ENCODE measurements at regions not wholly inside any gene's neighbourhood (a gene's known extent, or its start where the extent isn't known, plus 50 kb on each side); places are given as distances from the start of the nearest gene placed in this dataset.

DNA sequence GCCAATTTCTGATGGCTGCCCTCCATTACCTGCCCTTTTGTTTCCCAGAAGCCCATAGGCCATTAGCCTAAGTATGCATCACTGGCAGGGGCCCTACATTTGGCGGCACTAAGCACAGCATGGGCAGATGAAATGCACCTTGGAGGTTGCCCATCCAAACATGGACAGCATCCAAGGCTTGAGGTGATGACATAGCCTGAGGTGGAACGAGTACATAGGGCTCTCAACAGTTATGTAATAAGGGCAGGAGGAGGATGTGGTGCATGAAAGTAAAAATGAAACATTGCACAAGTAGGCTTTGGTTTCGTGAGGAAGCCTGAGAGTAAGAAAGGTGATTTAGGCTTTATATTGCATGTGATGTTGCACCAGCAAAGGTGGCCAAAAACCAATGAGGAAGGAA is 148.1 kb downstream of the FAM76B start:
- TF ChIP-seq, protein P1, sequence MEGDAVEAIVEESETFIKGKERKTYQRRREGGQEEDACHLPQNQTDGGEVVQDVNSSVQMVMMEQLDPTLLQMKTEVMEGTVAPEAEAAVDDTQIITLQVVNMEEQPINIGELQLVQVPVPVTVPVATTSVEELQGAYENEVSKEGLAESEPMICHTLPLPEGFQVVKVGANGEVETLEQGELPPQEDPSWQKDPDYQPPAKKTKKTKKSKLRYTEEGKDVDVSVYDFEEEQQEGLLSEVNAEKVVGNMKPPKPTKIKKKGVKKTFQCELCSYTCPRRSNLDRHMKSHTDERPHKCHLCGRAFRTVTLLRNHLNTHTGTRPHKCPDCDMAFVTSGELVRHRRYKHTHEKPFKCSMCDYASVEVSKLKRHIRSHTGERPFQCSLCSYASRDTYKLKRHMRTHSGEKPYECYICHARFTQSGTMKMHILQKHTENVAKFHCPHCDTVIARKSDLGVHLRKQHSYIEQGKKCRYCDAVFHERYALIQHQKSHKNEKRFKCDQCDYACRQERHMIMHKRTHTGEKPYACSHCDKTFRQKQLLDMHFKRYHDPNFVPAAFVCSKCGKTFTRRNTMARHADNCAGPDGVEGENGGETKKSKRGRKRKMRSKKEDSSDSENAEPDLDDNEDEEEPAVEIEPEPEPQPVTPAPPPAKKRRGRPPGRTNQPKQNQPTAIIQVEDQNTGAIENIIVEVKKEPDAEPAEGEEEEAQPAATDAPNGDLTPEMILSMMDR (IDR thresholded peaks at IDR 0.05; ENCODE audit: borderline replicate concordance, extremely low read depth, low read length, poor library complexity, severe bottlenecking), result no peak
- TF ChIP-seq EZH2 (IDR thresholded peaks at IDR 0.05; ENCODE audit: borderline replicate concordance, low read depth, low read length, severe bottlenecking), result no peak
- no peak overlapping the region for H3K27ac ChIP-seq (ENCODE audit: low read length)
- no peaks in the 10 kb centered on the region for H3K36me3 ChIP-seq (ENCODE audit: insufficient read depth, low read length)
- H3K4me3 ChIP-seq (ENCODE audit: low read depth in 1 of 2, low read length in 2 of 2), result no peak overlapping the region
- ATAC-seq (ENCODE audit: insufficient read depth, low read depth) (no peak), DNase-seq (no peak)
- H3K4me1 ChIP-seq (ENCODE audit: insufficient read depth, low read length), result no peaks in the 10 kb centered on the region
- no peaks in the 10 kb centered on the region for H3K9me3 ChIP-seq (ENCODE audit: insufficient read depth, low read length, severe bottlenecking)
- H2AFZ ChIP-seq (ENCODE audit: low read depth, low read length), result no peak overlapping the region
- H3K79me2 ChIP-seq (ENCODE audit: insufficient read depth, low read length), result no peaks in the 10 kb centered on the region
- no peaks in the 10 kb centered on the region for H3K27me3 ChIP-seq (ENCODE audit: insufficient read depth, low read length, poor library complexity)
- H3K4me2 ChIP-seq (ENCODE audit: insufficient read depth, low read length), result no peak overlapping the region
- H4K20me1 ChIP-seq (ENCODE audit: insufficient read depth, low read length), result no peaks in the 10 kb centered on the region
- H3K9ac ChIP-seq (ENCODE audit: low read depth, low read length), result no peak overlapping the region

DNA sequence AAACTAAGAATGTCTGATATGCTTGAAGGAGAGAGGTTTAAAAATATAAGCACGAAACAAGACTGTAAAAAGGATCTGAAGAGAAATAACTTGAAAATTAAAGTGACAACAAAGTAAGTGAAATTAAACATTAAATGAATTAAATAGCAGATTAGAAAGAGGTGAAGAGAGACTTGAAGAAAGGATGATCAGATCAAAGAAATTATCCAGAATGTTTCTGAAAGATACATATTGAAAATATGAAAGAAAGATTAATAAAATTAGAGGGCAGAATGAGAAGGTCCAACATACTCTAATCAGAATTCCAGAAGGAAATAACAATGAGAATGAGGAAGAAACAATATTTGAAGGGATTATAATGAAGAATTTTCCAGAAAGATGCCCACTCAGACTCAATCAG is 151.1 kb downstream of the FAM76B start:
- Histone ChIP-seq H3K27ac (ENCODE audit: low read length) (no peak overlapping the region), H4K20me1 (ENCODE audit: insufficient read depth, low read length) (no peaks in the 10 kb centered on the region), H3K9ac (ENCODE audit: low read depth, low read length) (no peak overlapping the region), H3K79me2 (ENCODE audit: insufficient read depth, low read length) (no peaks in the 10 kb centered on the region), H3K4me1 (ENCODE audit: insufficient read depth, low read length) (no peaks in the 10 kb centered on the region), H3K27me3 (ENCODE audit: insufficient read depth, low read length, poor library complexity) (no peaks in the 10 kb centered on the region), H3K9me3 (ENCODE audit: insufficient read depth, low read length, severe bottlenecking) (no peaks in the 10 kb centered on the region), H3K4me2 (ENCODE audit: insufficient read depth, low read length) (no peak overlapping the region), H3K4me3 (ENCODE audit: low read depth in 1 of 2, low read length in 2 of 2) (no peak overlapping the region), H3K36me3 (ENCODE audit: insufficient read depth, low read length) (no peaks in the 10 kb centered on the region), H2AFZ (ENCODE audit: low read depth, low read length) (no peak overlapping the region)
- no peak for ATAC-seq (ENCODE audit: insufficient read depth, low read depth)
- TF ChIP-seq, protein P1 (IDR thresholded peaks at IDR 0.05; ENCODE audit: borderline replicate concordance, extremely low read depth, low read length, poor library complexity, severe bottlenecking), result no peak
- TF ChIP-seq EZH2 (IDR thresholded peaks at IDR 0.05; ENCODE audit: borderline replicate concordance, low read depth, low read length, severe bottlenecking), result no peak
- DNase-seq, result no peak

DNA sequence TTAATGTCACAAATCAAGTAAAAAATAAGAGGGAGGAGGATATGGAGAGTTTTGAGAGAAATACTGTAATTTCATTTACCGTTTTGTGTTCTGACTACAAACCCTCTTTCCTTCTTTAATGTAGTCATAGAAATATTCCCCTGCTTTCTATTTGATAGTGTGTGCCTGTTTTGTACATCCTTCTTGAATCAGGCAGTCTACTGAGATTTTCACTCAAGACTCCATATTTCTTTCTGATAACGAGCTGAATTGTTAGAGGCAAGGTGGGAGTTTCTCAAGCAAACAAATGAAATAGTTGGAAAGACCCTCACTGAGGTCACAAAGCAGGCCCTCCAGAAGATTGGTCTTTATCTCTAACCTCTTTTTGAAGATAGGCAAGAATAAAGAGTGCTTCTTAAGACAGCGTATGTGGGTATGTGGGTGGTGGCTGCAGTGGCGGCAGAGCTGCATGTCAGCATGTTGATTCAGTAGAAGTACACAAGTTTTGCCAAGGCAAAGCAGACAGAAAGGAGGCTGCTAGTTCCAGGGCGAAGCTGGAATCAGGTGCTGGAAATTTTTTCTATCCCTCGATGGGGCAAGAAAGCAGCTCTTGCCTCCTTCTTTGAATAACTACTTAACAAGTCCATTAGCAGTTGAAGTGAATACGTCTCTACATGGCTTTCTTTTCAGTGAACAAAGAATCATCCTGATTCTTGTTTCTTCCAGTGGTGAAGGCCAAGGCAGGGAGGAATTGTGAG is 164.2 kb downstream of the FAM76B start:
- Histone ChIP-seq H3K4me2 (ENCODE audit: insufficient read depth, low read length) (no peak overlapping the region), H3K9ac (ENCODE audit: low read depth, low read length) (no peak overlapping the region), H3K79me2 (ENCODE audit: insufficient read depth, low read length) (no peaks in the 10 kb centered on the region), H2AFZ (ENCODE audit: low read depth, low read length) (no peak overlapping the region), H3K27me3 (ENCODE audit: insufficient read depth, low read length, poor library complexity) (no peaks in the 10 kb centered on the region), H3K9me3 (ENCODE audit: insufficient read depth, low read length, severe bottlenecking) (no peaks in the 10 kb centered on the region), H3K4me3 (ENCODE audit: low read depth in 1 of 2, low read length in 2 of 2) (no peak overlapping the region), H3K27ac (ENCODE audit: low read length) (no peak overlapping the region), H3K36me3 (ENCODE audit: insufficient read depth, low read length) (no peaks in the 10 kb centered on the region), H3K4me1 (ENCODE audit: insufficient read depth, low read length) (no peaks in the 10 kb centered on the region), H4K20me1 (ENCODE audit: insufficient read depth, low read length) (no peaks in the 10 kb centered on the region)
- no peak for ATAC-seq (ENCODE audit: insufficient read depth, low read depth)
- DNase-seq, result no peak
- no peak for TF ChIP-seq EZH2 (IDR thresholded peaks at IDR 0.05; ENCODE audit: borderline replicate concordance, low read depth, low read length, severe bottlenecking)
- TF ChIP-seq, protein P1 (IDR thresholded peaks at IDR 0.05; ENCODE audit: borderline replicate concordance, extremely low read depth, low read length, poor library complexity, severe bottlenecking), result no peak

Data from DND-41 (cell line).